ENCODE measurements at regions not wholly inside any gene's neighbourhood (a gene's known extent, or its start where the extent isn't known, plus 50 kb on each side); places are given as distances from the start of the nearest gene placed in this dataset.

GRCh38 chr5:111995701-111996100, 238.7 kb upstream of the NREP start:
- H3K27me3 ChIP-seq = no peaks in the 10 kb centered on the region
- H3K4me1 ChIP-seq = no peaks in the 10 kb centered on the region
- WGBS, 2 donors (ENCODE audit: low coverage in 1 of 2) = 68 to 73% methylated on average over 3 to 4 of the region's 4 CpGs
- no peak overlapping the region for H3K4me3 ChIP-seq
- in situ Hi-C loops (cut with MboI; ENCODE audit: low pct_ligation_motif_present in 1 of 4, low pct_unique_long_range_greater_than_20kb in 1 of 4, low sequenced_read_pairs in 3 of 4) = no loop called here
- no peak overlapping the region for H3K27ac ChIP-seq
- intact Hi-C loops (cut with DNase I; ENCODE audit: low total_unique reads) = no loop called here
- no peaks in the 10 kb centered on the region for H3K9me3 ChIP-seq
- no peaks in the 10 kb centered on the region for H3K36me3 ChIP-seq
- DNase-seq = no peak
- TF ChIP-seq POLR2A (IDR thresholded peaks at IDR 0.05) (no peak), EP300 (IDR thresholded peaks at IDR 0.05; ENCODE audit: low read depth) (no peak), POLR2AphosphoS5 (IDR thresholded peaks at IDR 0.05) (no peak)
- TF ChIP-seq, protein P1, sequence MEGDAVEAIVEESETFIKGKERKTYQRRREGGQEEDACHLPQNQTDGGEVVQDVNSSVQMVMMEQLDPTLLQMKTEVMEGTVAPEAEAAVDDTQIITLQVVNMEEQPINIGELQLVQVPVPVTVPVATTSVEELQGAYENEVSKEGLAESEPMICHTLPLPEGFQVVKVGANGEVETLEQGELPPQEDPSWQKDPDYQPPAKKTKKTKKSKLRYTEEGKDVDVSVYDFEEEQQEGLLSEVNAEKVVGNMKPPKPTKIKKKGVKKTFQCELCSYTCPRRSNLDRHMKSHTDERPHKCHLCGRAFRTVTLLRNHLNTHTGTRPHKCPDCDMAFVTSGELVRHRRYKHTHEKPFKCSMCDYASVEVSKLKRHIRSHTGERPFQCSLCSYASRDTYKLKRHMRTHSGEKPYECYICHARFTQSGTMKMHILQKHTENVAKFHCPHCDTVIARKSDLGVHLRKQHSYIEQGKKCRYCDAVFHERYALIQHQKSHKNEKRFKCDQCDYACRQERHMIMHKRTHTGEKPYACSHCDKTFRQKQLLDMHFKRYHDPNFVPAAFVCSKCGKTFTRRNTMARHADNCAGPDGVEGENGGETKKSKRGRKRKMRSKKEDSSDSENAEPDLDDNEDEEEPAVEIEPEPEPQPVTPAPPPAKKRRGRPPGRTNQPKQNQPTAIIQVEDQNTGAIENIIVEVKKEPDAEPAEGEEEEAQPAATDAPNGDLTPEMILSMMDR (IDR thresholded peaks at IDR 0.05) = no peak

DNA sequence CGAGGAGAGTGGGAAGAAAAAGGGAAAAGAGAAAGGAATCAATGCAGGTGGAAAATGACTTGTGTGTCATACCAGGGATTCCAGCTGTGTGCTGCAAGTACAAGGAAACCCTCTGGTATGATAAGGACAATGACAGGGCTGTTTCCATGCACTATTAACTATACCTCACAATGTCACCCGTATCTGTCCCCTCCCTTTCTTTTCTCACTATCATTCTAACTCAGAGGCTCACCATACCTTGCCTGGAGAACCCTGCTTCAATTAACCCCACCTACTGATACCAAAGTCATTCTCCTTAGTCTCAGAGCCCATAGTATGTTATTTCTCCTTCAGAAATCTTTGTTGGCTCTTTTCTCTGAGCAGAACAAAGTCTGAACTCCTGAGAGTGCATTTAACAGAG, 236.2 kb upstream of the NREP start:
- H3K4me1 ChIP-seq = no peaks in the 10 kb centered on the region
- in situ Hi-C loops (cut with MboI; ENCODE audit: low pct_ligation_motif_present in 1 of 4, low pct_unique_long_range_greater_than_20kb in 1 of 4, low sequenced_read_pairs in 3 of 4) (no loop called here), intact Hi-C loops (cut with DNase I; ENCODE audit: low total_unique reads) (no loop called here)
- H3K4me3 ChIP-seq = no peak overlapping the region
- 68 to 72% methylated on average over 2 of the region's 2 CpGs for WGBS, 2 donors (ENCODE audit: low coverage in 1 of 2)
- DNase-seq = no peak
- no peaks in the 10 kb centered on the region for H3K9me3 ChIP-seq
- no peak overlapping the region for H3K27ac ChIP-seq
- no peaks in the 10 kb centered on the region for H3K27me3 ChIP-seq
- no peaks in the 10 kb centered on the region for H3K36me3 ChIP-seq
- TF ChIP-seq, protein P1 (IDR thresholded peaks at IDR 0.05) = no peak
- no peak for TF ChIP-seq EP300 (IDR thresholded peaks at IDR 0.05; ENCODE audit: low read depth)
- TF ChIP-seq POLR2AphosphoS5 (IDR thresholded peaks at IDR 0.05) = no peak
- TF ChIP-seq POLR2A (IDR thresholded peaks at IDR 0.05) = no peak

GRCh38 chr5:111984044-111984443, 227.1 kb upstream of the NREP start:
- TF ChIP-seq EP300 (IDR thresholded peaks at IDR 0.05; ENCODE audit: low read depth) = no peak
- no peak for TF ChIP-seq POLR2AphosphoS5 (IDR thresholded peaks at IDR 0.05)
- TF ChIP-seq, protein P1 (IDR thresholded peaks at IDR 0.05) = no peak
- no peak for TF ChIP-seq POLR2A (IDR thresholded peaks at IDR 0.05)
- no peaks in the 10 kb centered on the region for H3K4me1 ChIP-seq
- intact Hi-C loops (cut with DNase I; ENCODE audit: low total_unique reads) = no loop called here
- H3K9me3 ChIP-seq = no peaks in the 10 kb centered on the region
- DNase-seq = no peak
- no peak overlapping the region for H3K4me3 ChIP-seq
- in situ Hi-C loops (cut with MboI; ENCODE audit: low pct_ligation_motif_present in 1 of 4, low pct_unique_long_range_greater_than_20kb in 1 of 4, low sequenced_read_pairs in 3 of 4) = no loop called here
- no peaks in the 10 kb centered on the region for H3K27me3 ChIP-seq
- no peaks in the 10 kb centered on the region for H3K36me3 ChIP-seq
- WGBS, 2 donors (ENCODE audit: low coverage in 1 of 2) = 45 to 100% methylated on average over 1 to 2 of the region's 2 CpGs
- no peak overlapping the region for H3K27ac ChIP-seq

DNA sequence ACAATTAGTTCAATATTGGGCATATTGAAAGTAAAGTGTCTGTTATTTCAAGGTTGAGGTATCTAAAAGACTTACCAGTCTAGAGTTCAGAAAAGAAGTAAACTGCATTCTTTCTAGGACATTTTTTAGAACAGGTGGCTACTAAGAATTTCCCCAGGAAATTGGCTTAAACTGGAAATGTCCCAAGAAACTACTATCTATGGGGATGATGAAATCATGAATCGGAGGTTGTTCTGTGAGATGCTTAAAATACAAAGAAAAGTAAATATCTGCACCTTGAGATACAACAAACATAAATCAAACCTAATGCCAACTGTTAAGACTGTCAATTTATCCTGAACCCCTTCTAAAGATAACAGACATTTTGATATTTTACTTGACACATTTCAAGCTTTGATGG, 226.5 kb upstream of the NREP start:
- H3K36me3 ChIP-seq = no peaks in the 10 kb centered on the region
- 27 to 51% methylated on average over 1 of the region's 1 CpG for WGBS, 2 donors (ENCODE audit: low coverage in 1 of 2)
- no peaks in the 10 kb centered on the region for H3K4me1 ChIP-seq
- intact Hi-C loops (cut with DNase I; ENCODE audit: low total_unique reads) = no loop called here
- DNase-seq = no peak
- no peak for TF ChIP-seq POLR2A (IDR thresholded peaks at IDR 0.05)
- no peak for TF ChIP-seq POLR2AphosphoS5 (IDR thresholded peaks at IDR 0.05)
- TF ChIP-seq, protein P1 (IDR thresholded peaks at IDR 0.05) = no peak
- TF ChIP-seq EP300 (IDR thresholded peaks at IDR 0.05; ENCODE audit: low read depth) = no peak
- H3K27ac ChIP-seq = no peak overlapping the region
- no peak overlapping the region for H3K4me3 ChIP-seq
- in situ Hi-C loops (cut with MboI; ENCODE audit: low pct_ligation_motif_present in 1 of 4, low pct_unique_long_range_greater_than_20kb in 1 of 4, low sequenced_read_pairs in 3 of 4) = no loop called here
- H3K27me3 ChIP-seq = no peaks in the 10 kb centered on the region
- no peaks in the 10 kb centered on the region for H3K9me3 ChIP-seq
